ENCODE measurements at regions not wholly inside any gene's neighbourhood (a gene's known extent, or its start where the extent isn't known, plus 50 kb on each side); places are given as distances from the start of the nearest gene placed in this dataset.
A peak's percentile ranks its signal among the peaks of the same experiment; 100 is the strongest.

DNA sequence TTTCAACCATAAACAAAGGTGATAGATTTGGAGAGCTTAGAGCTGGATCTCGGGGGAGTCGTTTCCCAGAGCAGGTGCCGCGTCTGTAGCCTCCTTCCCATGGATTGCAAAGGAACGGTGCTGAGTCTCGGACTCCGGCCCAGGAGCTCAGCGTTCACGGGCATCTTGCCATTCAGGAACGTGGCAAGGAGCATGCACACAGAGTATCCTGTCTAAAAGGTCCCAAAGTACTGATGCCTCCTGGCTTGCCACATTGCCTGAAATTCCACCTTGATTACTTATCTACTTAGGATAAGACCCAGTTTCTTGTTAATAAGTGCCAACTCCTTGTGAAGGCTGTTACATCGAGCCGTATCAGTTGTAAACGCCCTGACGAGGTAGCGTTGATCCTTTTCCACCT, 197.8 kb upstream of the MYT1L start:
- DNase-seq (ENCODE audit: low spot score) = no peak

- no peak for DNase-seq (ENCODE audit: low spot score)
These were observed 196.1 kb upstream of the MYT1L start for GRCh38 chr2:2527148-2527547.

DNA sequence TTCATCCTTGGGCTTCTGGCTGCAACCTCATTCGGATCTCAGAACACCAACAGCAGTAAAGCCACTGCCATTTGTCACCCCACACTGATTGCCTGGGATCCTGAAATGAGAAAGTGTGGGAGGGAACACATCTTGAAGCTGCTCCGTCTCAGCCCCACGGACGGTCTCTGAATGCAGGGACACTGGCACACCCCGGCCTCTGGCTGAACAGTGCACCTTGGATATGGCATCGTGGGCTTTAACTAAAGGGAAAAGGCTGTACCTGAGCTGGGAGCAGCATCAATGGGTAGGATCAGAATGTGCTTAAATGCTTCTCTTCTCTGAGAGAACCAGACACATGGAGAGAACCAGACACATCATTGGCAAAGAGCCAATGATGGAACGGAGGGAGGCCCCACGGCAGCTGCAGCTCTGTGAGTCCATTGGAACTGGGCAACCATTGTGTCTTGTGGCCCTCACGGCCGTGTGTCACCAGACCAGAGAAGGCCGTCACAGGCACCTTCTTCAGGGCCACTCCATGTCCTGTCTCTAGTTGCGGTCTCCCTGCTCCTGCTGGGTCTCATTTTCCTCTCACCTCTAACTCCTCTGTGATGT, 193.4 kb upstream of the MYT1L start:
- no peak for DNase-seq (ENCODE audit: low spot score)

GRCh38 chr2:2523461-2524347, 192.6 kb upstream of the MYT1L start:
- no peak for DNase-seq (ENCODE audit: low spot score)

DNA sequence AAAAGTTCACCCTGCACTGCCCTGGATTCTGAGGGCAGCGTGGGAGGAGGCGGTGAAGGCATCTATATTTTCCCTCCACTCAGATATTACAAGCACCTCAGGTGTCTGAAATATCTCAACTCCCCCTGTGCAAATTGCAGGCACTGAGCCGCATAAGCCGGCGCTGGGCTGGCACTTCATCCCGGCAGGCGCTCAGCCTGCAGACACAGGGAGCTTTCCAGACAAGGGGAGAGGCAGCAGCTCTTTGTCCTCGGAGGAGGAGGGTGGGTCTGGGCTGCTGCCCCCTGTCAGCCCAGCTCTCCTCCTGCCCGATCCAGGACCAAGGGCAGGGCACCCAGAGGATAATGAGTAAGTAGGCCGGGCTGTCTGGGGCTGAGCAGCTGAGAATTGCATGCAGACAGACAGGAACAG, 189.3 kb upstream of the MYT1L start:
- peak; percentile 51 for DNase-seq (ENCODE audit: low spot score)

DNA sequence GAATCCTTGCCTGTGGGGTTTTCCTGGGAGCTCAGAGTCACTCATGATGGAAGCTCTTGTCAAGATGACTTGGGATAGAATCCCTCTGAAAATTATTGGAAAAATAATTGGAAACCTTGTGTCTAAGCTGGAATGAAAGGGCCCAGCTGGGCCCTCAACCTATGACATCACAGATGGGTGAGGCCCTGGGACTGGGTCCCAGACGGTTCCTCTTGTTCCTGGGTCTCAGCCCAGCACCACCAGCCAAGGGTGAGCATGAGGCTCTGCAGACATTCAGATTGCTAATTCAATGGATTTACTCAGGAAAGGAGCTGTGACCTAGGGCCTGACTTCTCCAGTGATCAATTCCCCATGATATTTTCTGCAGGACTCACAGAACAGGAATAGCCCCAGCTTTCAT, 188.3 kb upstream of the MYT1L start:
- DNase-seq (ENCODE audit: low spot score) = no peak

DNA sequence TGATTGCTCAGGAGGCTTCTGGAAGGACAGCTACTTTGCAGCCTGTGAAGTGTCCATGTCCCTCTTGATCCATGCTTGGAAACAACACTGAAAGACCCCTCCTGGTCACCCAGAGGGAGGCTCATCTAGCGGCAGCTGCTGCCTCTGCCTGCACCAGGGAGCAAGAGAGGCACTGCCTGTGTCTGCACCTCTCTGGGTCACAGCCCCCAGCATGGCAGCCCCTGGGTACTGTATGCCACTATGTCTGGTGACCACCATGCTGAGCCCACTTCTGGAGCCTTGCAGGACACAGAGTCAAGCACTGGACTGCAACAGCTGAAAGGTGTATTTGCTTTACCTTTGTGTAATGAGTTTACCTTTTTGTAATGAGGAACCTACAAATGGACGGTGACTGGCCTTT, 186.3 kb upstream of the MYT1L start:
- DNase-seq (ENCODE audit: low spot score) = no peak

- no peak for DNase-seq (ENCODE audit: low spot score)
These were observed 185.3 kb upstream of the MYT1L start for GRCh38 chr2:2516386-2516785.

- DNase-seq (ENCODE audit: low spot score) = no peak
These were observed 181.9 kb upstream of the MYT1L start for GRCh38 chr2:2512931-2513330.

DNA sequence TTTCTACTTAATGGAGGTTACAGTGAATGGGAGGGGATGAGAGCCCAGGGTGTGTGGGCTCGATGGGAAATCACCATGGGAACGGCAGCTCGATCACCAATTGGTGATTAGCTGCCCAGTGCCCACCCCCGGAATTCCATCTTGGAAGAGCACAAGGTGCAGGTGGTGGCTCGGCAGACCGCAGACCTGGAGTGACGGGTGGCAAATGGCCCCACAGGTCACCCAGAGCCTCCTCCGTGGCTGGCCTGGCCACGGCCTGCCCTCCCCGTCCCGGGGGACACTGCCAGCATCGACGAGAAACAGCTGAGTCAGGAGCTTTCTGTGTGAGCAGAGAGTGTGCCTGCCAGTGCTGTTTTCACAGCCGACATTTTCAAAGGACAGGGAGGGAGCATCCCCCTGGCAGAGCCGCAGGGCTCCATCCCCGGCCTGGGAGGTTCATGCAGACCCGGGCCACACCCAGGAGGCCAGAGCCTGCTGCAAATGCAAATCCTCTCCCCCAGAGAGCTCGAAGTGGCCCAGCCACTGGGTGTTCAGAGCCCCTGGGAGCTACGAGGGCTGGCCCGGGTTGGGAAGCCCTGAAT, 176.4 kb upstream of the MYT1L start:
- DNase-seq (ENCODE audit: low spot score) = peak; percentile 26

- DNase-seq (ENCODE audit: low spot score) = no peak
These were observed 175.5 kb upstream of the MYT1L start for GRCh38 chr2:2506536-2506935.

DNA sequence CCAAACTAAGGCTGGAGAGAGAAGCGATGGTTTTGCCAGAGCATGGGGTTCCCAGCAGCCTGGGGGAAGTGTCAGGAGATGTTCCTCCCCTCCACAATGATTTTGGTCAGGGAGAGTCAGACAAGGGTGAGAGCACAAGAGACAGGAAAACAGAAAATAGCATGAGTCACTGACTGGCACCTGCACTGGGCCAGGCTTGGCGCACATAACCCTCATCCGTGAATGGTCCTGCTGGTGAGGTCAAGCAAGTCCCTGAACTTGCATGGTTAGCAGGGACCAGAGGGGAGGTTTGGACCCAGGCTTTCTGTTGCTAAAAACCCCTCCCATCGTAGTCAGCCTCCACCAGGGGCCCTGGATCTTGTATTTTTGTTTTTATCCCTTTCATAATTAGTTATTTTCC, 174.5 kb upstream of the MYT1L start:
- no peak for DNase-seq (ENCODE audit: low spot score)

- DNase-seq (ENCODE audit: low spot score) = no peak
These were observed 172.9 kb upstream of the MYT1L start for GRCh38 chr2:2503864-2504418.

GRCh38 chr2:2502201-2502549, 171.1 kb upstream of the MYT1L start:
- DNase-seq (ENCODE audit: low spot score) = no peak

GRCh38 chr2:2501454-2502200, 170.6 kb upstream of the MYT1L start:
- DNase-seq (ENCODE audit: low spot score) = no peak

DNA sequence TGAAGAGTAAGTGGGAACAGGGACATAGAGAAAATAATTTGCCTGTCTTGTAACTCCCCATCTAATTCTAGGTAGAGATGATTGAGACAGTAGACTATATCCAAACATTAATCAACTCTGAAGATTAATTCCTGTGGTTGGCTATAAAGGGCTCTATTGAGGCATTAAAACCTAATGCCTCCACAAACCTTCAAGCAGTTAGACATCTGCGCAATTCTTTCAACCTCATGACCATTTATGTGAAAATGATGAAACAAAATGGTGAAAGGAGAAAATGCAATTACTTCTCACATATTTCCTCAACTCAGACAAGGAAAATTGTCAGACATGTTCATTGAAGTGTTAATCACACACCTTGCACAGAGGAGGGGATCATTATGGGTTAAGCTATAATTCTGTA, 164.5 kb upstream of the MYT1L start:
- DNase-seq (ENCODE audit: low spot score) = no peak

DNA sequence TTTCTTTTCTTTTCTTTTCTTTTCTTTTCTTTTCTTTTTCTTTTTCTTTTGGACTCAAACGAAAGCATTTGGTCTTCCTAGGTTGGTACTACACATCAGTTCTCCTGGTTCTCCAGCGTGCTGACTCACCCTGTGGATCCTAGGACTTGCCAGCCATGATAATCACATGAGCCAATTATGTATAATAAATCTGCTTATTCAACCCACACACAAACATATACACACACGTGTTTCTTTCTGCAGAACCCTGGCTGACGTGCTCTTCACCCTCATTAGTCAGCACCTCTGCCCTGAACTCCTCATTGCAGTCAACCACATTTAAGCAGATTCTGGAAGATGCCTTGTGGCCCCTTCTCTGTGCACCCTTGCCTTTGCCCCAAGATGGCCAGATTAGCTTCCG, 162.4 kb upstream of the MYT1L start:
- DNase-seq (ENCODE audit: low spot score) = no peak

DNA sequence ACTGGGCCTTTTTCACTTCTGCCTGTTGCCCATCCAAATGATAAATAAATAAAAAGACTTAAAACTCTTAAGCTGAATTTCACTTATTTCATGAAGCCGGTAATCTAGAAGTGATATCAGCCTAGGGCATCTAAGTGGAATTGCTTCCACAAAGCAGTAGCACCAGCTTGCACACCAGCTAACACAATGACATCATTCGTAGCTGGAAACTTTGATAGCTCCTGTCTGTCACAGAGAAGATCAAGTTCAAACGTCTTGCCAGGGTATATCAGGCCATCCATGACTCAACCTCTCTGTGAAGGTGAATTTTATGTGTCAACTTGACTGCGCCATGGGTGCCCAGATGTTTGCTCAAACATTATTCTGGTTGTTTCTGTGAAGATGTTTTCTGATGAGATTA, 161.7 kb upstream of the MYT1L start:
- DNase-seq (ENCODE audit: low spot score) = no peak

DNA sequence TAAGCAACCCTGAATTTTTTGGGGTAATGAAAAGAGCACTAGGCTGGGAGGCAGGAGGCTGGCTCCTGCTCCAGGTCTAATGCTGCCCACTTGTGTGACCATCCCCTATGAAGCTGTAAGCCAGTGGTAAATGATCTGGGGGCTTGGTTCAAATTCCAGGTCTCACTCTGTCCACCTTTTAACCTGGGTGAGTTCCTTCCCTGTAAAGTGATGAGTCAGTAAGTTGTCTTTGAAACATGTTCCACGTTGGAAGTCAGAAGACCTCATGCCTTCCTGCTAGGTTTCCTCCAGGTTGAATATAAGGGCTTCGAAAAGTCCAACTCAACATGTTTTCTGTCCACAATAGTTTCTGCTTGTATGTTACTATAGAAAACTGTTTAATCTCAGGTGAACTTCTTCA, 160.9 kb upstream of the MYT1L start:
- no peak for DNase-seq (ENCODE audit: low spot score)

DNA sequence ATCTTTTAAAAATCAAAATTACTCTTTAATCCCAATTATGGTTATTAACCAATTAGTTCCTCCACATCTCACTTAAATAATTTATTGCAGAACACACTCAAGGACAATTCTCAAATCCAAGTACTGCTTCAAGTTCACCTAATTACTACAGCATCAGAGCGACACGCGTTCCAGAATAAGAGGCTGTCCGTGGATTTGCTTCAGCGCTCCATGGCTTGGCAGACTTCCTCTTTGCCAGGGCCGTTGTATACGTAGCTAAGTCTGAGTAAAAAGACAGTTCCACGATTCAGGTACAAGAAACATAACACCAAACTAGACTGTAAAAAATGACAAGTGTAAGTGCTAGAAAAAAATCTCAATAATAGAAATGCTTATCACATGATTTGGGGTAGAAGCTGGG, 153.2 kb upstream of the MYT1L start:
- no peak for DNase-seq (ENCODE audit: low spot score)

DNA sequence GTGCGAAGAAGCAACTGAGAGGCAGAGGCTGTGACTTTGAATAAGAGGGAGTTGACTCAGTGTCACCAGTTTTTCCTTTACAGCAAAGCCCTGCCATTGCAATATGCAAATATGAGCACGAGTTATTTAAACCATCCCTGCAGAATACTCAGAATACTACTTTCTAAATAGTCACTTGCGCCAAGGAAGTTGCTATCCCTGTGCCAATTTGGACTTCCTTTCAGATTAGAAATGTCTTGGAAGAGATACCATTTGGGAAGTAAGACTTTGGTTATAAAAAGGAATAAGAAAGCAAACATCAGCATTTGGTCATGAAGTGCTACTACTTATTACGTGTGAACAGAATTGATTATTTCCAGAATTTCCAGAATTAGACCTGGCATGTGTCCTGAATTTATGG, 151.8 kb upstream of the MYT1L start:
- DNase-seq (ENCODE audit: low spot score) = no peak

- DNase-seq (ENCODE audit: low spot score) = no peak
These were observed 141.8 kb upstream of the MYT1L start for GRCh38 chr2:2472881-2473280.

DNA sequence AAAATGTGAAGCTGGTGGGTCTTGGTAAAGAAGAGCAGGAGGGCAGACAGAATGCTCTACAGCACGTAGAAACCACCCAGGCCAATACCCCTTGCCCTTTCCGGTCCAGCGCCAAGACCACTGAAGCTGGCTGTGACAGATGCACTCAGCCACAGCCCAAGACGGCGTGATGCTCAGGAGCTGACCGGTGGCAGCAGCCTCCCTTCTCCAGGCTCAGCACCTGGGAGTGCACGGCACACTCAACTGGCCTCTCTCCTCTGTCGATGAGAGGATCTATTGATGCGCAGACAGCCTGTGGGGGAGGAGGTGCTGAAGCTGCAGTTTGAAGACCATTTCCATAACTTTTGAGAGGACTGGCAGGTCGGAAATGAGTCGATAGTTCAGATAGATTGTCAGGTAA, 141.0 kb upstream of the MYT1L start:
- no peak for DNase-seq (ENCODE audit: low spot score)

Measured in iPS-NIHi11 (cell line).